ENCODE measurements at regions not wholly inside any gene's neighbourhood (a gene's known extent, or its start where the extent isn't known, plus 50 kb on each side); places are given as distances from the start of the nearest gene placed in this dataset.

DNA sequence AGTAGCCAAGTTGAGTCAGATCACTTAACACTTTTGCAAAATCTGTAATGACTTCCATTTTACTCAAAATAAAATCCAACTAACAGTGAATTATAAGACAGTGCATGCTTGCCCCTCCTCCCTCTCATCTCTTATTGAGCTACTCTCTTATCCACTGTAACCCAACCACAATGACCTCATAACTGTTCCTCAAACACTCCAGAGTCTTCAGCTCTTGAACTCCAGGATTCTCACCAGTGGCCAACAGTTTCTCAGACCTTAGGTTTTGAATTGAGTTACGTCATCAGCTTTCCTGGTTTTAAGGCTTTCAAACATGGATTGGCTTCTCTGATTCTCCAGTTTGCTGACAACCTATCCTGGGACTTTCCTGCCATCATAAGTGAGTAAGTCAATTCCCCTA lies 938.3 kb downstream of the RAB28 start:
- DNase-seq (no peak), ATAC-seq (no peak)
- Histone ChIP-seq H3K27ac (no peak overlapping the region), H3K4me3 (no peak overlapping the region), H3K4me1 (no peaks in the 10 kb centered on the region), H3K36me3 (ENCODE audit: insufficient read depth in 1 of 2, low read depth in 1 of 2) (no peaks in the 10 kb centered on the region), H3K27me3 (ENCODE audit: insufficient read depth in 3 of 3, low read length in 2 of 3) (no peaks in the 10 kb centered on the region), H3K9me3 (no peaks in the 10 kb centered on the region)
- TF ChIP-seq, protein P1, sequence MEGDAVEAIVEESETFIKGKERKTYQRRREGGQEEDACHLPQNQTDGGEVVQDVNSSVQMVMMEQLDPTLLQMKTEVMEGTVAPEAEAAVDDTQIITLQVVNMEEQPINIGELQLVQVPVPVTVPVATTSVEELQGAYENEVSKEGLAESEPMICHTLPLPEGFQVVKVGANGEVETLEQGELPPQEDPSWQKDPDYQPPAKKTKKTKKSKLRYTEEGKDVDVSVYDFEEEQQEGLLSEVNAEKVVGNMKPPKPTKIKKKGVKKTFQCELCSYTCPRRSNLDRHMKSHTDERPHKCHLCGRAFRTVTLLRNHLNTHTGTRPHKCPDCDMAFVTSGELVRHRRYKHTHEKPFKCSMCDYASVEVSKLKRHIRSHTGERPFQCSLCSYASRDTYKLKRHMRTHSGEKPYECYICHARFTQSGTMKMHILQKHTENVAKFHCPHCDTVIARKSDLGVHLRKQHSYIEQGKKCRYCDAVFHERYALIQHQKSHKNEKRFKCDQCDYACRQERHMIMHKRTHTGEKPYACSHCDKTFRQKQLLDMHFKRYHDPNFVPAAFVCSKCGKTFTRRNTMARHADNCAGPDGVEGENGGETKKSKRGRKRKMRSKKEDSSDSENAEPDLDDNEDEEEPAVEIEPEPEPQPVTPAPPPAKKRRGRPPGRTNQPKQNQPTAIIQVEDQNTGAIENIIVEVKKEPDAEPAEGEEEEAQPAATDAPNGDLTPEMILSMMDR (IDR thresholded peaks at IDR 0.05) = no peak
- intact Hi-C loops (cut with DNase I) = no loop called here
- 56 to 73% (median 66%) methylated on average over 1 of the region's 1 CpG for WGBS, 3 donors

DNA sequence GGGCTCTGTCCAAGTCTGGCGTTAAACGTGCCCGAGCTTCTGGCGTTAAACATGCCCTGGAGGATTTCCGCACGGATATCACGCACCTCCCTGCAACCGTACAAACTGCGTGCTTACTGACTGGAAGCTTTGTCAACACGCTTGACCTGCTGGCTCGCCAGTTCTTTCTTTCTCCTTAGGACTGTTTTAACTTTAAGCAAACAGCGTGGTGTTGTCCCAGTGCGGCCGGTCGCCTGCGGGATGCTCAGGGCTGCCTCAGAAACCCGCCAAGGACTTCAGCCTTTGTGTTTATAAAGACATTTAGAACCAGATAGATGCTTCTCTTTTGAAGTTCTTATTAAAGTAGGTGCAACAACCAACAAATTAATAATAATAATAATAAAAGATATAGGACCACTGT lies 946.0 kb downstream of the RAB28 start:
- DNase-seq (no peak), ATAC-seq (no peak)
- intact Hi-C loops (cut with DNase I) = no loop called here
- Histone ChIP-seq H3K36me3 (ENCODE audit: insufficient read depth in 1 of 2, low read depth in 1 of 2) (no peaks in the 10 kb centered on the region), H3K4me3 (no peak overlapping the region), H3K27ac (no peak overlapping the region), H3K9me3 (no peaks in the 10 kb centered on the region), H3K27me3 (ENCODE audit: insufficient read depth in 3 of 3, low read length in 2 of 3) (no peaks in the 10 kb centered on the region), H3K4me1 (no peaks in the 10 kb centered on the region)
- WGBS, 3 donors = 89 to 90% (median 89%) methylated on average over 17 of the region's 17 CpGs
- TF ChIP-seq, protein P1 (IDR thresholded peaks at IDR 0.05) = no peak

DNA sequence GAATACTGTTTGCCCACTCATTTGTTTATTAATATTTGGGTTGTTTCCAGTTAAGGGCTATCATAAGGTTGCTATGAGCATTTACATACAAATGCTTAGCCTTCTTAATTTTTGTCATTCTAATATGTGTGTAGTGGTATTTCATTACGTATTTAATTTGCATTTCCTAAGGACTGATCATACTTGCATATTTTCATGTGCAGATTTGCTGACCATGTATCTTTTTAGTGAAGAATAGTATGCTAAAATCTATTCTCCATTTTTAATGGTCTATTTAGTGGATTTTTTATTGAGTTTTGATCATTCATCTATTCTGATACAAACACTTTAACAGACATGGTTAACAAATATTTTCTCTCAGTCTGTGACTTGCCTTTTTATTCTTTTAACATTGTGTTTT lies 949.5 kb downstream of the RAB28 start:
- intact Hi-C loops (cut with DNase I) = no loop called here
- ATAC-seq = no peak
- Histone ChIP-seq H3K36me3 (ENCODE audit: insufficient read depth in 1 of 2, low read depth in 1 of 2) (no peaks in the 10 kb centered on the region), H3K4me1 (no peaks in the 10 kb centered on the region), H3K27ac (no peak overlapping the region), H3K27me3 (ENCODE audit: insufficient read depth in 3 of 3, low read length in 2 of 3) (no peaks in the 10 kb centered on the region), H3K9me3 (no peaks in the 10 kb centered on the region), H3K4me3 (no peak overlapping the region)
- no peak for DNase-seq
- 71 to 89% (median 86%) methylated on average over 1 of the region's 1 CpG for WGBS, 3 donors
- TF ChIP-seq, protein P1 (IDR thresholded peaks at IDR 0.05) = no peak

DNA sequence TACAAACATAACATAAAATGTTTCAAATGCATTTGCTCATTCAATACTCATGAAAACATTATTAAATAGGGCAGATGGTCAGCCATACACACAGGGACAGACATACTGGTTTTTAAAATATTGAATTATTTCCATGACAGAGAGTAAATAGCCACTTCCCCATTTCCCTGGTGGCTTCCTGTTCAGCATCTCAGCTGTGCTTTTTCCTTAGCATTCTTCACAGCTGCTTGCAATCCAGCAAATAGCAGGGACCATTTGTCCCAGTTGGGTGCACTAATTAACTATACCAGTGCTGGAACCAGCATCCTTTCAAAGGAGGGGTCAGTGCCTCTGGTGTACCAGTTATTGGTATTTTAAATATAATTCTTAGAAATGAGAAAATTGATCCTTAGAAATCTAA lies 964.7 kb downstream of the RAB28 start:
- Histone ChIP-seq H3K27ac (no peak overlapping the region), H3K36me3 (ENCODE audit: insufficient read depth in 1 of 2, low read depth in 1 of 2) (no peaks in the 10 kb centered on the region), H3K9me3 (no peaks in the 10 kb centered on the region), H3K27me3 (ENCODE audit: insufficient read depth in 3 of 3, low read length in 2 of 3) (no peaks in the 10 kb centered on the region), H3K4me1 (no peaks in the 10 kb centered on the region), H3K4me3 (no peak overlapping the region)
- ATAC-seq (no peak), DNase-seq (no peak)
- intact Hi-C loops (cut with DNase I) = no loop called here
- TF ChIP-seq, protein P1 (IDR thresholded peaks at IDR 0.05) = no peak

DNA sequence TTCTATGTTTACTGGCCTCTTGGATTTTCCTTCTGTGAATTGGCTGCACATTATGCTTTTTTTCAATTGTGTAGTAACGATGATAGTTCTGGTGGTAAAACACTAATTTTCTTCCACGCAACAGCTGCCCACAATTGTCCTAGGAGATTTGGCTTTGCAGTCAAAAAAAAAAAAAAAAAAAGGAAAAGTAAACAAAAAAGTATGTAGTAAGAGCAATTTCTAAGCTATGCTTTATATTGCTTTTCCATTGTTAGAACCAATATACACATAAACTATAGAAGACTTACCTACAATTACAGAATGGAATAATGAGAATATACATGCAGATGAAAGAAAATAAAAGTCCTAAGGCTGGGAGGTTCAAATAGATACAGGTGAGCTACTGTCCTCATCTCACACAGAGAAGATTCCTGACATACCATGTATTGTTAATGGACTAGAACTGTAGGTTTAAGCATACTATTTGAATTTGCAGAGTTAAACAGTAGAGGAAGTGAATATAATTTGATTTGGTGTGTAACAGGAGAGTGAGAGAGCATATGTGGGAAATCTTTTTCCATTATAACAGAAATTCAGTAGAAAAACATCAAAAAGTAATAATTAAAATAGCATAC lies 976.2 kb downstream of the RAB28 start:
- Histone ChIP-seq H3K9me3 (no peaks in the 10 kb centered on the region), H3K4me1 (no peaks in the 10 kb centered on the region), H3K36me3 (ENCODE audit: insufficient read depth in 1 of 2, low read depth in 1 of 2) (no peaks in the 10 kb centered on the region), H3K27ac (no peak overlapping the region), H3K4me3 (no peak overlapping the region), H3K27me3 (ENCODE audit: insufficient read depth in 3 of 3, low read length in 2 of 3) (no peaks in the 10 kb centered on the region)
- TF ChIP-seq, protein P1 (IDR thresholded peaks at IDR 0.05) = no peak
- no peak for DNase-seq
- WGBS, 3 donors = 60 to 76% (median 66%) methylated on average over 2 of the region's 2 CpGs
- ATAC-seq = no peak
- intact Hi-C loops (cut with DNase I) = no loop called here
